Endothelial cell of umbilical vein (primary cell): ENCODE measurements at regions not wholly inside any gene's neighbourhood (a gene's known extent, or its start where the extent isn't known, plus 50 kb on each side); places are given as distances from the start of the nearest gene placed in this dataset.

Experiments used
- EZH2 ChIP-seq: IDR thresholded peaks from 2 replicates; pipeline ENCODE4 v1.6.1; 2012; ENCODE audit warnings: borderline replicate concordance, low read depth, mild to moderate bottlenecking, moderate library complexity, low read length, inconsistent platforms; ENCODE audit not compliant: severe bottlenecking
- GATA2 ChIP-seq: IDR thresholded peaks from 2 replicates; pipeline ENCODE4 v1.7.0; 2011; ENCODE audit warnings: low read depth, mild to moderate bottlenecking, moderate library complexity, mixed read lengths, low read length; ENCODE audit not compliant: insufficient read length, insufficient read depth
- JUN ChIP-seq: IDR thresholded peaks from 2 replicates; pipeline ENCODE4 v1.6.1; 2011; ENCODE audit warnings: borderline replicate concordance, low read depth; ENCODE audit not compliant: insufficient read length, insufficient read depth
- MYC ChIP-seq: IDR thresholded peaks from one replicate; pipeline ENCODE4 v1.6.1; 2011; ENCODE audit warnings: mild to moderate bottlenecking, low read depth, low read length
- POLR2A ChIP-seq: IDR thresholded peaks from 2 replicates; pipeline ENCODE4 v1.6.1; 2012; ENCODE audit warnings: low read depth, mild to moderate bottlenecking, control low read depth, low read length
- POLR2AphosphoS5 ChIP-seq: IDR thresholded peaks from 2 replicates; pipeline ENCODE4 v1.6.1; 2012; ENCODE audit warnings: low read depth, mild to moderate bottlenecking, control low read depth, low read length, moderate library complexity; ENCODE audit not compliant: insufficient read depth
- TF ChIP-seq, protein P1 (sequence below), 2 donors: IDR thresholded peaks; 1 replicate in 1 of 2; 2 replicates in 1 of 2; pipeline ENCODE4 v1.5.1; 2011; ENCODE audit warnings: low read length in 2 of 2, mild to moderate bottlenecking in 2 of 2, moderate library complexity in 2 of 2, control low read depth in 1 of 2, inconsistent platforms in 1 of 2, low read depth in 1 of 2; ENCODE audit not compliant: insufficient read depth in 1 of 2; ENCODE audit errors: extremely low read depth in 1 of 2
- TF ChIP-seq, protein P2 (sequence below): IDR thresholded peaks from 2 replicates; pipeline ENCODE4 v1.6.1; 2011; ENCODE audit not compliant: insufficient read depth, insufficient read length

DNA sequence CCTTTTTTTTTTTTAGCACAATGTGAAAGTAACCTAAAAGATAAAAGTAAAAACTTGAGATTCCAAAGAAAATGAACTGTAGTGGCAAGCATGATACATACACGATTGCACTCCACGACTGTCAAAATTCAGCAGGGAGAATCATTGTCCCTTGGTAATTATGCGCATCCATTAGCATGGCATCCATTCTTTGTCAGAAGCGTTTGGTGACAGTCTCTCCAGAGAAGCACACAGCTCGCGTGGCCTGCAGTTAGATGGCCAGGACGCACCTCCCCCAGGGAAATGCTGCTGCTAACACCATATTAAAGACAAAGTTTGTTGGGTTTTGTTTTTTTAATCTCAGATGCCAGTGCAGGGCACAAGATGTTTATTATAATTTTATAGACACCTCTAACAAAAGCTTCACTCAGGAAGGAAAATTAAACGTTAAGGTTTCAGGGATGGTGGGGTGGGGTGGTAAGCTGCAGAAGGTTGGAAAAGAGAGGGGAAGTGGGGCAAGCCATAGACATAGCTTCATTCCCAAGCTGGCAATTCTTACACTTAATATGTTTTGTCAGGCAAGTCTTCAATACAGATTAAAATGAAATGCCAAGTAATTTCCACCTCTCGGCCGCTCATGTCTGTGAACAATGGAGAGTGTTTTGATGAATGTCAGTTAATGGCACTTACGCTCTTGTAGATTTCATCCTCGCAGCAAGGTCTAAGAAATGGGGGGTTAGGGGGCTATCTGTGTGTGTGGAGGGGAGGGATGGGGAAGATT lies 142.8 kb upstream of the TOPAZ1 start:
- TF ChIP-seq, protein P1, sequence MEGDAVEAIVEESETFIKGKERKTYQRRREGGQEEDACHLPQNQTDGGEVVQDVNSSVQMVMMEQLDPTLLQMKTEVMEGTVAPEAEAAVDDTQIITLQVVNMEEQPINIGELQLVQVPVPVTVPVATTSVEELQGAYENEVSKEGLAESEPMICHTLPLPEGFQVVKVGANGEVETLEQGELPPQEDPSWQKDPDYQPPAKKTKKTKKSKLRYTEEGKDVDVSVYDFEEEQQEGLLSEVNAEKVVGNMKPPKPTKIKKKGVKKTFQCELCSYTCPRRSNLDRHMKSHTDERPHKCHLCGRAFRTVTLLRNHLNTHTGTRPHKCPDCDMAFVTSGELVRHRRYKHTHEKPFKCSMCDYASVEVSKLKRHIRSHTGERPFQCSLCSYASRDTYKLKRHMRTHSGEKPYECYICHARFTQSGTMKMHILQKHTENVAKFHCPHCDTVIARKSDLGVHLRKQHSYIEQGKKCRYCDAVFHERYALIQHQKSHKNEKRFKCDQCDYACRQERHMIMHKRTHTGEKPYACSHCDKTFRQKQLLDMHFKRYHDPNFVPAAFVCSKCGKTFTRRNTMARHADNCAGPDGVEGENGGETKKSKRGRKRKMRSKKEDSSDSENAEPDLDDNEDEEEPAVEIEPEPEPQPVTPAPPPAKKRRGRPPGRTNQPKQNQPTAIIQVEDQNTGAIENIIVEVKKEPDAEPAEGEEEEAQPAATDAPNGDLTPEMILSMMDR (IDR thresholded peaks at IDR 0.05; ENCODE audit: extremely low read depth in 1 of 2, insufficient read depth in 1 of 2, low read depth in 1 of 2, low read length in 2 of 2): no peak
- no peak for TF ChIP-seq EZH2
- TF ChIP-seq POLR2A: no peak
- TF ChIP-seq MYC: no peak
- no peak for TF ChIP-seq POLR2AphosphoS5
- TF ChIP-seq GATA2: no peak
- TF ChIP-seq, protein P2, sequence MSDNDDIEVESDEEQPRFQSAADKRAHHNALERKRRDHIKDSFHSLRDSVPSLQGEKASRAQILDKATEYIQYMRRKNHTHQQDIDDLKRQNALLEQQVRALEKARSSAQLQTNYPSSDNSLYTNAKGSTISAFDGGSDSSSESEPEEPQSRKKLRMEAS: no peak
- TF ChIP-seq JUN: no peak
